NB4 (cell line): ENCODE measurements at regions not wholly inside any gene's neighbourhood (a gene's known extent, or its start where the extent isn't known, plus 50 kb on each side); places are given as distances from the start of the nearest gene placed in this dataset.

ENCODE experiments used
- CTCF ChIP-seq: IDR thresholded peaks from one replicate; pipeline ENCODE4 v1.5.1; 2012; ENCODE audit warnings: low read depth, low read length
- MAX ChIP-seq: IDR thresholded peaks from 2 replicates; pipeline ENCODE4 v1.6.1; 2011; ENCODE audit warnings: low read depth, low read length
- POLR2A ChIP-seq: IDR thresholded peaks from 2 replicates; pipeline ENCODE4 v1.6.1; 2011; ENCODE audit warnings: mild to moderate bottlenecking; ENCODE audit not compliant: insufficient read length; ENCODE audit errors: extremely low read depth

- TF ChIP-seq CTCF (no peak), POLR2A (no peak), MAX (no peak)
Measured at GRCh38 chr9:29456940-29457339, 1883.7 kb upstream of the C9orf72 start.
